HG03460 (cell line): ENCODE measurements at regions not wholly inside any gene's neighbourhood (a gene's known extent, or its start where the extent isn't known, plus 50 kb on each side); places are given as distances from the start of the nearest gene placed in this dataset.
"Not testable (repeated sequence)": the region's sequence is repeated elsewhere in the genome, so short reads cannot be mapped to it uniquely, and the experiment has no call there.

Source experiments
- ATAC-seq: cut with Tn5 transposase; IDR thresholded peaks from one replicate; pipeline ENCODE4 v1.9.1; 2021; ENCODE audit not compliant: unreplicated experiment

GRCh38 chr4:178137732-178138471 is 695.7 kb upstream of the AGA start:
- ATAC-seq, result no peak

DNA sequence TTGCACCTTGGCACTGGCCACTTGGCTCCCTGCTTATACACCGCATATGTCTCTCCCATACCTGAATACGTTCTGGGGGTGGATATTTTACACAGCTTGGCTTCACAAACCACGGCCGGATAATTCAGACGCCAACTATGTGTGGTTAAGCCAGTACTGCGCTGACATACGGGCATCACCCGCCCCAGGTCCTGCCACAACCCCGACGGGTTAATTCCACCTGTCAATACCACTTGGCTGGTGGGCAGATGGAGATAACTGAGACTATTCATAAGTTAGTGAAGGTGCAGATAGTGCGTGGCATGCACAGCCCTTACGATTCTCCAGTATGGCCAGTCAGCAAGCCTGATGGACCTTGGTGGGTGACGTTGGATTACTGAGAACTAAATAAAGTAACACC is 696.3 kb upstream of the AGA start:
- no peak for ATAC-seq

- no peak for ATAC-seq
Measured at GRCh38 chr4:178140326-178140915, 698.2 kb upstream of the AGA start.

GRCh38 chr4:178142724-178143123 is 700.5 kb upstream of the AGA start:
- no peak for ATAC-seq

DNA sequence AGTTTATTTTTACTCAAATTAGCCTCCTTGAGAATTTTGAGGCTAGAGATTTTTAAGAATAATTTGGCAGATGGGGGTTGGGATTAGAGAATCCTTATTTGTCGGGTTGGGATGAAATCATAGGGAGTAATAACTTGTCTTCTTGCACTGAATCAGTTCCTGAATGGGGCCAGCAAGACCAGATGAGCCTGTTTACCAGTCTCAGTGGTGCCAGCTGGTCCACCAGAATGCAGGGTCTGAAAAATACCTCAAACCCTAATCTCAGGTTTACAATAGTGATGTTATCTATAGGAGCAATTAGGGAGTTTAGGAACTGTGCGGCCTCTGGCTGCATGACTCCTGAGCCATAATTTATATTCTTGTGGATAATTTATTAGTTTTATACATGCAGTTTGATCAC is 705.9 kb upstream of the AGA start:
- ATAC-seq, result no peak

GRCh38 chr4:178165251-178165950 is 723.2 kb upstream of the AGA start:
- ATAC-seq, result no peak

DNA sequence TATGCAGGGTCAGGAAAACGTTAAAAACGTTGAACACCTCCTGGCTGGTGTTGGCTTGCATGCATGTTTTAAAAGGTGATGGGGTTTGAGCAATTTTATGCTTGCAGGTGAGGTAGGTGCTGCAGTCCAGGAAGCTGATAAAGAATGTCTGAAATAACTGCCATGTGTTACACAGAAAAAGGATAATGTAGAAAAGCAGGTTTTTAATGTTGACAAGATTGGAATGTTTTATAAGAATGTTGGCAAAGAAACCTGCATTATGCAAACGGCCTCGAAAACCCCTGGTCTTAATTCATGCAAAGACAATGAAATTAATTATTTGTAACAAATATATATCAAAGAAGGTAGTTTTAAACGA is 723.7 kb upstream of the AGA start:
- no peak for ATAC-seq

DNA sequence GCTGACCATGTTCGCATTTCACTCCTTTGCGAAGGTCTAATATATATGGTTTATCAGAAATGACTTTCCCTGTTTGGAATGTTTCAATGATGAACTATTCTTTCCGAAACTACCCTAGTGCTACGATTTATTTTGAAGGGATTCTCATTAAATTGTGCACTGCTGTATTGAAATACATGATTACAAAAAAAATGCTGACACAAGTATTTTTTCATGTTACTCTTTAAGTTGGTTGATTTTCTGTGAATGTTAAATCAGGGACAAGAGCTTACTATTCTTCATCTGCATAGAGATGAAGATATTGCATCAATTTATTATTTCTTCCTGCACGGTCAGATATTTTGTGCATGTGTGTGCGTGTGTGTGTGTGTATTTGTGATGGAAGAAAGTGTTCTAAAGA is 731.5 kb upstream of the AGA start:
- no peak for ATAC-seq

GRCh38 chr4:178174756-178175155 is 732.5 kb upstream of the AGA start:
- ATAC-seq, result no peak

DNA sequence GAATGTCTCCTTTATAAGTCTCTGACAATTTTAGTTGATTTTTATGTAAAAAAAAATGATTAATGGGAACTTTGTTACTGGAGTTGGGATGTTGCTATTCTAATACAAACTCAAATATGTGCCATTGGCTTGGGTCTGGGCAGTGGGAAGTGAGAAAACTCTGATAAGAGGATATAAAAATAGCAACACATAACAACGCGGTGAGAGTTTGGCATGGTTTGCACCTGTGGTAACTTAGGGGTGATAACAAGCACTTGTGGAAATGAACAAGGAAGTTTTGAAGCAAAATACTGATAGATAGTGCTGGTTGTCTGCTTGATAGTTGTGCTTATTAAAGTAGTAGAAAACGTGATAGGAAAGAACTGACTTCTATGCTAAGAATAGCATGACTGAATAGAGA is 743.3 kb upstream of the AGA start:
- no peak for ATAC-seq

GRCh38 chr4:178192611-178193010 is 750.4 kb upstream of the AGA start:
- no peak for ATAC-seq

- no peak for ATAC-seq
Measured at GRCh38 chr4:178196751-178197374, 754.6 kb upstream of the AGA start.

GRCh38 chr4:178198691-178199090 is 756.5 kb upstream of the AGA start:
- ATAC-seq, result no peak

DNA sequence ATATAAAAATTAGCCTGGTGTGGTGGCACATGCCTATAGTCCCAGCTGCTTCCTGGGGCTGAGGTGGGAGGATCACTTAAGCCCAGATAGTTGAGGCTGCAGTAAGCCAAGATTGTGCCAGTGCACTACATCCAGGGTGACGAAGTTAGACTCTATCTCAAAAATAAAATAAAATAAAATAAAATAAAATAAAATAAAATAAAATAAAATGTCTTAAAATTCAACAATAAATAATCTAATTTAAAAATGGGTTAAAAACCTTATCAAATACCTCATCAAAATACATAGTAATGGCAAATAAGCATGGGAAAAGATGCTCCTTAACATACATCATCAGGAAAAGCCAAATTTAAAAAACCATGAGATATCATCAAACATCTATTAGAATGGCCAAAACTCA is 760.2 kb upstream of the AGA start:
- ATAC-seq, result no peak

DNA sequence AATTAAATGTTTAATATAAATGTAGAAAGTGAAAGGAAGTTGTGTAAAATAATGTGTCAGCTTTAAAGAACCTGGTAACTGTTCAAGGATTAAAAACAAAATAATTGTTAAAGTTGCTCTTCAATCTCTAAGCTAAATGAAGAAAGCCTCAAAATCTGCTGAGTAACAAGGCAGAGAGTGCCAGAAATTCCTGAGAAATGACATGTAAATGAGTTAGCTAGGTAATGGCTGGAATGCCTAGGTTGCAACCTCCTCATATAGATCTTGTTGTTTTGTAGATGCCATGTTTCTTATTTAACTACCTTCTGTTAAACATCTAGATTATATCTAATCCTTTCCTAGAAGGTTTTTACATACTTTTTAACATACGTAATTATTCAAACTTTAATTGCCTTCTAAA is 763.6 kb upstream of the AGA start:
- no peak for ATAC-seq

DNA sequence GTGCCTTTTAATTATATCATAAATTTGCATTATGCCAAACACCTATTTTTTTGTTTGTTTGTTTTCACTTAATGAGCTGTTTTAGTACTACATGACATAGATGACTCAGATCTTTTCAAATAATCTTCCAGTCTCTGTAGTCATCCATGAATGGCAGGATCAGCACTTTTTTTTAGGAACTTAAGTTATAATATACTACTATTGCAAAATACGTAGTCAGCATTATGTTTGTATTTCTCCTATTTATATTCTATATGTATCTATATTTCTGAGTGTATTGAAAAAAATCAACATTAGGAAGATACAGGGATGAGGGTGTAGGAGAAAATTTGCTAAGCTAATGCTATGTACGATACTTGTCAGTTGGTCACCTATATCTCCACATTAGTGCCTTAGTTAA is 773.1 kb upstream of the AGA start:
- ATAC-seq, result no peak

DNA sequence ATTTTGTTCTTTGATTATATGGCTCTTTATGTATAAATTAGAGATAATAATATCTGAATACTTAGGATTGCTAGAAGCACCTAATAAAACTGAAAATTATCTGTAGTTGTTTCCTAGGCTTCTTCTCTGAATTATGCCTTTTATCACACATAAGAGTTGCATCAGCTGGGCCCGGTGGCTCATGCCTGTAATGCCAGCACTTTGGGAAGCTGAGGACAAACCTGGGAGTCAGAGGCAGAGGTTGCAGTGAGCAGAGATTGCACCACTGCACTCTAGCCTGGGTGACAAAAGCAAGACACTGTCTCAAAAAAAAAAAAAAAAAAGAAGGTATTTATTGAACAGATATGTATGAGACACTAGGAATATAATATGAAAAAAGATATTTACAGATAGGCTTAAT is 773.5 kb upstream of the AGA start:
- ATAC-seq, result no peak

GRCh38 chr4:178226421-178226820 is 784.2 kb upstream of the AGA start:
- not testable (repeated sequence) for ATAC-seq

GRCh38 chr4:178233906-178234305 is 791.7 kb upstream of the AGA start:
- ATAC-seq, result no peak

- ATAC-seq, result no peak
Measured at GRCh38 chr4:178240891-178241290, 798.7 kb upstream of the AGA start.

- no peak for ATAC-seq
Measured at GRCh38 chr4:178241601-178242118, 799.4 kb upstream of the AGA start.

DNA sequence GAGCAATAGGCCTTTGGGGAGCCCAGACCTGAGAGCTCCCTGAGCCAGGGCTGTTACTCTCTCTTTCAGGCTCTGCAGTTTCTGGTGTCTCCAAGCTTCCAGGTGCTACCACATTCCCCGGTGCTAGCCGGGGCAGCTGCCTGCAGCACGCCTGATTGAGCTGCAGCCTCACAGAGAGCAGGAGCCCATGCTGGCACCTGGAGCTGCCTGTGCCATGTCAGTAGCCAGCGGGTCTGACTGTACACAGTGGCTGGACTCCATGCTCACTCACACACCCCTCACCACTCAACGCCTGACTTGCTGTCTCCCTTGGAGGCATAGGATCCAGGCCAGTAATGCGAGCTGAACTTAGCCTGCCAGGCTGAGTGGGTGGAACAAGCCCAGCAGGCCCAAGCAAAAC is 800.4 kb upstream of the AGA start:
- no peak for ATAC-seq
